CD4-positive, CD25-positive, alpha-beta regulatory T cell (primary cell): ENCODE measurements at regions not wholly inside any gene's neighbourhood (a gene's known extent, or its start where the extent isn't known, plus 50 kb on each side); places are given as distances from the start of the nearest gene placed in this dataset.
"Not testable (repeated sequence)": the region's sequence is repeated elsewhere in the genome, so short reads cannot be mapped to it uniquely, and the experiment has no call there.

Experiments
- ATAC-seq, 2 donors: fragments of 150-1000 bp; cut with Tn5 transposase; one replicate each; pipeline ENCODE4 v1.10.0; 2021; ENCODE audit warnings: low read depth in 2 of 2, moderate number of reproducible peaks in 2 of 2, moderate library complexity in 1 of 2
- DNase-seq, 3 donors: peaks; one replicate each; pipeline versions ENCODE4 v3.0.0 to v3.0.0-alpha.2; 2012 to 2022; ENCODE audit warnings: mixed read lengths in 1 of 3
- H3K27ac ChIP-seq: one replicate; pipeline ENCODE4 v1.7.0; 2013; ENCODE audit warnings: mild to moderate bottlenecking, low read length; ENCODE audit not compliant: insufficient read depth, poor library complexity, severe bottlenecking
- H3K27me3 ChIP-seq: one replicate; pipeline ENCODE4 v1.7.0; 2013; ENCODE audit warnings: low read length; ENCODE audit not compliant: control insufficient read depth, insufficient read depth
- H3K36me3 ChIP-seq: one replicate; pipeline ENCODE4 v1.7.0; 2013; ENCODE audit warnings: mild to moderate bottlenecking, low read length, moderate library complexity; ENCODE audit not compliant: control insufficient read depth, insufficient read depth
- H3K4me1 ChIP-seq: 2 replicates; pipeline ENCODE4 v1.7.0; 2013; ENCODE audit warnings: mild to moderate bottlenecking, low read length; ENCODE audit not compliant: insufficient read depth, control insufficient read depth, poor library complexity, severe bottlenecking
- H3K4me3 ChIP-seq: one replicate; pipeline ENCODE4 v1.7.0; 2013; ENCODE audit warnings: low read depth, mild to moderate bottlenecking, low read length, moderate library complexity
- H3K9me3 ChIP-seq, 2 experiments: 1 replicate in 1 of 2; 2 replicates in 1 of 2; pipeline ENCODE4 v1.7.0; 2013; ENCODE audit warnings: low read length in 2 of 2, mild to moderate bottlenecking in 1 of 2, moderate library complexity in 1 of 2; ENCODE audit not compliant: control insufficient read depth in 2 of 2
- H3K27ac Mint-ChIP-seq, 3 donors: one replicate each; pipeline ENCODE4 v1.8.0; 2020 to 2022; ENCODE audit warnings: mild to moderate bottlenecking in 3 of 3, mixed read lengths in 3 of 3, moderate library complexity in 2 of 3
- H3K27me3 Mint-ChIP-seq: one replicate; pipeline ENCODE4 v1.8.0; 2022; ENCODE audit warnings: mild to moderate bottlenecking, mixed read lengths
- H3K36me3 Mint-ChIP-seq: one replicate; pipeline ENCODE4 v1.8.0; 2020; ENCODE audit warnings: mixed read lengths
- H3K4me1 Mint-ChIP-seq, 4 donors: one replicate each; pipeline ENCODE4 v1.8.0; 2020 to 2022; ENCODE audit warnings: mixed read lengths in 4 of 4, mild to moderate bottlenecking in 1 of 4
- H3K4me3 Mint-ChIP-seq, 4 donors: one replicate each; pipeline ENCODE4 v1.8.0; 2020 to 2022; ENCODE audit warnings: mild to moderate bottlenecking in 4 of 4, mixed read lengths in 4 of 4, moderate library complexity in 3 of 4
- H3K9me3 Mint-ChIP-seq, 7 donors: one replicate each; pipeline ENCODE4 v1.8.0; 2020 to 2022; ENCODE audit warnings: mixed read lengths in 7 of 7, mild to moderate bottlenecking in 3 of 7, moderate library complexity in 2 of 7

- Mint-ChIP-seq H3K4me3 (no peak overlapping the region), H3K36me3 (no peaks in the 10 kb centered on the region), H3K27me3 (no peaks in the 10 kb centered on the region), H3K4me1 (no peaks in the 10 kb centered on the region), H3K27ac (no peak overlapping the region), H3K9me3 (peaks cover 0 to 5% (median 0%) of the 10 kb centered on the region in 7 donors)
- Histone ChIP-seq H3K4me3 (no peak overlapping the region), H3K9me3 (no peaks in the 10 kb centered on the region), H3K27ac (no peak overlapping the region), H3K36me3 (no peaks in the 10 kb centered on the region), H3K4me1 (no peaks in the 10 kb centered on the region), H3K27me3 (no peaks in the 10 kb centered on the region)
- DNase-seq, result no peak
- ATAC-seq, result no peak
Observed at GRCh38 chr2:56049233-56049845, 125.8 kb upstream of the EFEMP1 start.

DNA sequence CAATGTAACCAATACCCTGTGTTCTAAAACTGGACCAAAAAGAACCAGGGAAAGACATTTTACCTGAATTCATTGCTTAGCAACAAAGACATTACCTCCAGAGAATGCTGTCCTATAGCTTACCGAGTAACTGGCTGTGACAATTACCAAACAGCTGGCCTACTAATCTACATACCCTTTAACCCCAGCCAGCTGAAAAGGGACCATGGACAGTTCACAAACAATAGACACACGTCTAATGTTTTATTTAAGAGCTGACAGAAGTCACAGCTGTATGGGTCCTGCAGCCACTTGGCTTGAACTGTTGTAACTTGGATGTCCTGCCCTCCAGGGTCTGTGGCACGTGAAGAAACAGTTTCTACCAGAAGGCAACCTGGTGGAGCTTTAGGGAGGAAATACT lies 130.1 kb upstream of the EFEMP1 start:
- Mint-ChIP-seq H3K4me3 (no peak overlapping the region), H3K9me3 (peaks cover 0 to 7% (median 0%) of the 10 kb centered on the region in 7 donors), H3K27me3 (no peaks in the 10 kb centered on the region), H3K4me1 (no peaks in the 10 kb centered on the region), H3K36me3 (no peaks in the 10 kb centered on the region), H3K27ac (no peak overlapping the region)
- ATAC-seq (no peak), DNase-seq (no peak)
- Histone ChIP-seq H3K9me3 (peaks cover 0 to 3% of the 10 kb centered on the region in 2 experiments), H3K4me1 (no peaks in the 10 kb centered on the region), H3K27ac (no peak overlapping the region), H3K36me3 (no peaks in the 10 kb centered on the region), H3K27me3 (no peaks in the 10 kb centered on the region), H3K4me3 (no peak overlapping the region)

GRCh38 chr2:56055405-56055804 lies 128.4 kb upstream of the CCDC85A start:
- Mint-ChIP-seq H3K9me3 (peaks cover 0 to 8% (median 3%) of the 10 kb centered on the region in 7 donors), H3K4me1 (no peaks in the 10 kb centered on the region), H3K27me3 (no peaks in the 10 kb centered on the region), H3K4me3 (no peak overlapping the region), H3K27ac (no peak overlapping the region), H3K36me3 (no peaks in the 10 kb centered on the region)
- DNase-seq (no peak), ATAC-seq (no peak)
- H3K4me1 ChIP-seq, result no peaks in the 10 kb centered on the region
- peaks cover 0 to 3% of the 10 kb centered on the region in 2 experiments for H3K9me3 ChIP-seq
- H3K27me3 ChIP-seq, result no peaks in the 10 kb centered on the region
- no peaks in the 10 kb centered on the region for H3K36me3 ChIP-seq
- no peak overlapping the region for H3K4me3 ChIP-seq
- H3K27ac ChIP-seq, result no peak overlapping the region

DNA sequence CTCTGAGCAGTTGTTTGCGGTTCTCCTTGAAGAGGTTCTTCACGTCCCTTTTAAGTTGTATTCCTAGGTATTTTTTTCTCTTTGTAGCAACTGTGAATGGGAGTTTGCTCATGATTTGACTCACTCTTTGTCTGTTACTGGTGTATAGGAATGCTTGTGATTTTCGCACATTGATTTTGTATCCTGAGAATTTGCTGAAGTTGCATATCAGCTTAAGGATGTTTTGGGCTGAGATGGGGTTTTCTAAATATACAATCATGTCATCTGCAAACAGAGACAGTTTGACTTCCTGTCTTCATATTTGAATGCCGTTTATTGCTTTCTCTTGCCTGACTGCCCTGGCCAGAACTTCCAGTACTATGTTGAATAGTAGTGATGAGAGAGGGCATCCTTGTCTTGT lies 122.5 kb upstream of the CCDC85A start:
- H3K9me3 Mint-ChIP-seq, result peaks cover 4 to 18% (median 7%) of the 10 kb centered on the region in 7 donors
- H3K27me3 Mint-ChIP-seq, H3K4me3 Mint-ChIP-seq, ATAC-seq, H3K4me3 ChIP-seq, H3K4me1 Mint-ChIP-seq, H3K9me3 ChIP-seq, H3K4me1 ChIP-seq, DNase-seq, H3K27me3 ChIP-seq, H3K27ac Mint-ChIP-seq, H3K36me3 ChIP-seq, H3K36me3 Mint-ChIP-seq, H3K27ac ChIP-seq: not testable (repeated sequence)

- Histone ChIP-seq H3K4me1 (no peaks in the 10 kb centered on the region), H3K27ac (no peak overlapping the region), H3K36me3 (no peaks in the 10 kb centered on the region), H3K27me3 (no peaks in the 10 kb centered on the region), H3K9me3 (no peaks in the 10 kb centered on the region), H3K4me3 (no peak overlapping the region)
- Mint-ChIP-seq H3K27me3 (peaks cover 4% of the 10 kb centered on the region), H3K36me3 (no peaks in the 10 kb centered on the region), H3K4me3 (no peak overlapping the region), H3K9me3 (peaks cover 1 to 9% (median 7%) of the 10 kb centered on the region in 7 donors), H3K27ac (no peak overlapping the region), H3K4me1 (no peaks in the 10 kb centered on the region)
- DNase-seq (no peak), ATAC-seq (no peak)
Observed at GRCh38 chr2:56068746-56069145, 115.0 kb upstream of the CCDC85A start.

- H3K27me3 ChIP-seq, result no peaks in the 10 kb centered on the region
- Mint-ChIP-seq H3K36me3 (no peaks in the 10 kb centered on the region), H3K27me3 (no peaks in the 10 kb centered on the region), H3K4me1 (no peaks in the 10 kb centered on the region), H3K9me3 (peaks cover 0 to 10% (median 3%) of the 10 kb centered on the region in 7 donors), H3K4me3 (no peak overlapping the region), H3K27ac (no peak overlapping the region)
- H3K4me3 ChIP-seq, result no peak overlapping the region
- no peaks in the 10 kb centered on the region for H3K4me1 ChIP-seq
- H3K9me3 ChIP-seq, result no peaks in the 10 kb centered on the region
- DNase-seq (peak in 1 of 3 donors; percentile 1), ATAC-seq (no peak)
- H3K36me3 ChIP-seq, result no peaks in the 10 kb centered on the region
- no peak overlapping the region for H3K27ac ChIP-seq
Observed at GRCh38 chr2:56077359-56077915, 106.4 kb upstream of the CCDC85A start.

DNA sequence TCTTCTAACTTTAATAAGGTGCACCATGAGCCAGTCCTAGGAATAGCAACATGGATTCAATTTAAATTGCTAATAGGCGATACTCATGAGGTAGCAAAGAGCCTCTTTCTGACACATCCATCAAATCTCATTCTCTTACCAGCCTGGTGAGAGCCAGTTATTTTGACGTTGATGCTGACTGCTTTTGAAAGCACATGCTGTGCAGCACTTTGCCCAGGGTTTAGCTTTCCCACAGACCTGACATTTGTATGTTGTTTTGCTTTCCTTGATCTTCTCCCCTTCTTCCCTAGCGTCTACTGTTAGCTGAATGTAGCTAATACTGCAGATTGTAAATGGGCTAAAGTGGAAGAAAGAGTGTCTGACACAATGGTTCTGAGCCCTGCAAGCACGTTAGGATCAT lies 101.1 kb upstream of the CCDC85A start:
- no peak overlapping the region for H3K4me3 ChIP-seq
- no peaks in the 10 kb centered on the region for H3K27me3 ChIP-seq
- no peaks in the 10 kb centered on the region for H3K27me3 Mint-ChIP-seq
- no peak for DNase-seq
- H3K27ac ChIP-seq, result no peak overlapping the region
- no peak for ATAC-seq
- no peak overlapping the region for H3K4me3 Mint-ChIP-seq
- no peaks in the 10 kb centered on the region for H3K36me3 ChIP-seq
- peaks cover 0 to 10% (median 6%) of the 10 kb centered on the region in 7 donors for H3K9me3 Mint-ChIP-seq
- no peaks in the 10 kb centered on the region for H3K4me1 ChIP-seq
- no peak overlapping the region for H3K27ac Mint-ChIP-seq
- H3K4me1 Mint-ChIP-seq, result no peaks in the 10 kb centered on the region
- H3K9me3 ChIP-seq, result no peaks in the 10 kb centered on the region
- no peaks in the 10 kb centered on the region for H3K36me3 Mint-ChIP-seq
